Ishikawa (cell line): ENCODE measurements at regions not wholly inside any gene's neighbourhood (a gene's known extent, or its start where the extent isn't known, plus 50 kb on each side); places are given as distances from the start of the nearest gene placed in this dataset.

Source experiments
- CEBPB ChIP-seq: IDR thresholded peaks from 2 replicates; pipeline ENCODE4 v1.6.1; 2012
- CREB1 ChIP-seq: IDR thresholded peaks from 2 replicates; pipeline ENCODE4 v1.6.1; 2012; ENCODE audit warnings: low read depth
- EGR1 ChIP-seq: IDR thresholded peaks from 2 replicates; pipeline ENCODE4 v1.6.1; 2012
- EP300 ChIP-seq: IDR thresholded peaks from 2 replicates; pipeline ENCODE4 v1.6.1; 2012; ENCODE audit warnings: borderline replicate concordance
- FOXM1 ChIP-seq: IDR thresholded peaks from 2 replicates; pipeline ENCODE4 v1.6.1; 2012; ENCODE audit warnings: low read depth, borderline replicate concordance
- MAX ChIP-seq: IDR thresholded peaks from 2 replicates; pipeline ENCODE4 v1.6.1; 2012
- NFIC ChIP-seq: IDR thresholded peaks from 2 replicates; pipeline ENCODE4 v1.6.1; 2012
- RAD21 ChIP-seq: IDR thresholded peaks from 2 replicates; pipeline ENCODE4 v1.6.1; 2012; ENCODE audit warnings: low read depth
- REST ChIP-seq: IDR thresholded peaks from 2 replicates; pipeline ENCODE4 v1.6.1; 2012; ENCODE audit warnings: low read depth, mild to moderate bottlenecking
- TAF1 ChIP-seq: IDR thresholded peaks from 2 replicates; pipeline ENCODE4 v1.6.1; 2012; ENCODE audit warnings: low read depth, mild to moderate bottlenecking
- TEAD4 ChIP-seq: IDR thresholded peaks from 2 replicates; pipeline ENCODE4 v1.6.1; 2012
- YY1 ChIP-seq: IDR thresholded peaks from 2 replicates; pipeline ENCODE4 v1.6.1; 2012; ENCODE audit warnings: low read depth
- ZBTB7A ChIP-seq: IDR thresholded peaks from 2 replicates; pipeline ENCODE4 v1.6.1; 2012; ENCODE audit warnings: low read depth
- TF ChIP-seq, protein P1 (sequence below): IDR thresholded peaks from 2 replicates; pipeline ENCODE4 v1.6.1; 2012

GRCh38 chr4:114034189-114034588 lies 54.7 kb upstream of the ARSJ start:
- no peak for TF ChIP-seq EP300
- no peak for TF ChIP-seq CEBPB
- TF ChIP-seq YY1 = no peak
- TF ChIP-seq TAF1 = no peak
- TF ChIP-seq MAX = no peak
- no peak for TF ChIP-seq FOXM1
- TF ChIP-seq CREB1 = no peak
- no peak for TF ChIP-seq ZBTB7A
- no peak for TF ChIP-seq RAD21
- TF ChIP-seq NFIC = no peak
- TF ChIP-seq, protein P1, sequence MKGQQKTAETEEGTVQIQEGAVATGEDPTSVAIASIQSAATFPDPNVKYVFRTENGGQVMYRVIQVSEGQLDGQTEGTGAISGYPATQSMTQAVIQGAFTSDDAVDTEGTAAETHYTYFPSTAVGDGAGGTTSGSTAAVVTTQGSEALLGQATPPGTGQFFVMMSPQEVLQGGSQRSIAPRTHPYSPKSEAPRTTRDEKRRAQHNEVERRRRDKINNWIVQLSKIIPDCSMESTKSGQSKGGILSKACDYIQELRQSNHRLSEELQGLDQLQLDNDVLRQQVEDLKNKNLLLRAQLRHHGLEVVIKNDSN = no peak
- no peak for TF ChIP-seq TEAD4
- no peak for TF ChIP-seq EGR1
- TF ChIP-seq REST = no peak
